ENCODE measurements at regions not wholly inside any gene's neighbourhood (a gene's known extent, or its start where the extent isn't known, plus 50 kb on each side); places are given as distances from the start of the nearest gene placed in this dataset.
A peak's percentile ranks its signal among the peaks of the same experiment; 100 is the strongest.

- Histone ChIP-seq H3K4me1 (ENCODE audit: insufficient read depth, low read length) (no peaks in the 10 kb centered on the region), H3K4me3 (ENCODE audit: low read length) (no peak overlapping the region), H3K36me3 (ENCODE audit: insufficient read depth, low read length) (no peaks in the 10 kb centered on the region), H3K27me3 (ENCODE audit: insufficient read depth, low read length, poor library complexity, severe bottlenecking) (no peaks in the 10 kb centered on the region), H3K9me3 (ENCODE audit: low read length) (no peaks in the 10 kb centered on the region), H3K27ac (ENCODE audit: low read depth, low read length) (no peak overlapping the region)
- H3K4me1 Mint-ChIP-seq: no peaks in the 10 kb centered on the region
- CTCF ChIA-PET: no interaction called here
- DNase-seq: no peak
- POLR2A ChIA-PET: no interaction called here
- H3K4me3 Mint-ChIP-seq: no peak overlapping the region
- no peak overlapping the region for H3K27ac Mint-ChIP-seq
- no peaks in the 10 kb centered on the region for H3K27me3 Mint-ChIP-seq
- no peaks in the 10 kb centered on the region for H3K36me3 Mint-ChIP-seq
- H3K9me3 Mint-ChIP-seq: peaks cover 0 to 8% (median 2%) of the 10 kb centered on the region in 5 donors
Observed at GRCh38 chr9:16322849-16323248, 547.6 kb downstream of the BNC2 start.

GRCh38 chr9:16325966-16326365 is 544.5 kb downstream of the BNC2 start:
- ChIA-PET POLR2A (no interaction called here), CTCF (no interaction called here)
- H3K4me3 Mint-ChIP-seq: no peak overlapping the region
- H3K9me3 Mint-ChIP-seq: peaks cover 0 to 7% (median 3%) of the 10 kb centered on the region in 5 donors
- no peaks in the 10 kb centered on the region for H3K27me3 Mint-ChIP-seq
- H3K4me1 Mint-ChIP-seq: no peaks in the 10 kb centered on the region
- no peak for DNase-seq
- Histone ChIP-seq H3K27me3 (ENCODE audit: insufficient read depth, low read length, poor library complexity, severe bottlenecking) (no peaks in the 10 kb centered on the region), H3K27ac (ENCODE audit: low read depth, low read length) (no peak overlapping the region), H3K4me1 (ENCODE audit: insufficient read depth, low read length) (no peaks in the 10 kb centered on the region), H3K36me3 (ENCODE audit: insufficient read depth, low read length) (no peaks in the 10 kb centered on the region), H3K4me3 (ENCODE audit: low read length) (no peak overlapping the region), H3K9me3 (ENCODE audit: low read length) (no peaks in the 10 kb centered on the region)
- no peaks in the 10 kb centered on the region for H3K36me3 Mint-ChIP-seq
- H3K27ac Mint-ChIP-seq: no peak overlapping the region

GRCh38 chr9:16328349-16328748 is 542.1 kb downstream of the BNC2 start:
- ChIA-PET POLR2A (no interaction called here), CTCF (no interaction called here)
- no peak for DNase-seq
- no peaks in the 10 kb centered on the region for H3K4me1 Mint-ChIP-seq
- Histone ChIP-seq H3K36me3 (ENCODE audit: insufficient read depth, low read length) (no peaks in the 10 kb centered on the region), H3K4me3 (ENCODE audit: low read length) (no peak overlapping the region), H3K4me1 (ENCODE audit: insufficient read depth, low read length) (no peaks in the 10 kb centered on the region), H3K27me3 (ENCODE audit: insufficient read depth, low read length, poor library complexity, severe bottlenecking) (no peaks in the 10 kb centered on the region), H3K27ac (ENCODE audit: low read depth, low read length) (no peak overlapping the region), H3K9me3 (ENCODE audit: low read length) (no peaks in the 10 kb centered on the region)
- H3K27me3 Mint-ChIP-seq: no peaks in the 10 kb centered on the region
- no peak overlapping the region for H3K27ac Mint-ChIP-seq
- H3K36me3 Mint-ChIP-seq: no peaks in the 10 kb centered on the region
- no peak overlapping the region for H3K4me3 Mint-ChIP-seq
- H3K9me3 Mint-ChIP-seq: peaks cover 0 to 12% (median 3%) of the 10 kb centered on the region in 5 donors

- POLR2A ChIA-PET: no interaction called here
- no peaks in the 10 kb centered on the region for H3K27me3 ChIP-seq (ENCODE audit: insufficient read depth, low read length, poor library complexity, severe bottlenecking)
- no peaks in the 10 kb centered on the region for H3K36me3 Mint-ChIP-seq
- H3K9me3 ChIP-seq (ENCODE audit: low read length): no peaks in the 10 kb centered on the region
- no peaks in the 10 kb centered on the region for H3K36me3 ChIP-seq (ENCODE audit: insufficient read depth, low read length)
- peaks cover 0 to 15% (median 3%) of the 10 kb centered on the region in 5 donors for H3K9me3 Mint-ChIP-seq
- H3K4me1 Mint-ChIP-seq: no peaks in the 10 kb centered on the region
- no peak for DNase-seq
- CTCF ChIA-PET: no interaction called here
- no peak overlapping the region for H3K4me3 Mint-ChIP-seq
- H3K27ac Mint-ChIP-seq: no peak overlapping the region
- H3K4me1 ChIP-seq (ENCODE audit: insufficient read depth, low read length): no peaks in the 10 kb centered on the region
- peaks cover 0 to 2% of the 10 kb centered on the region in 2 donors for H3K27me3 Mint-ChIP-seq
- H3K4me3 ChIP-seq (ENCODE audit: low read length): no peak overlapping the region
- H3K27ac ChIP-seq (ENCODE audit: low read depth, low read length): no peak overlapping the region
Observed at GRCh38 chr9:16329671-16330113, 540.8 kb downstream of the BNC2 start.

GRCh38 chr9:16331031-16331430 is 539.4 kb downstream of the BNC2 start:
- H3K36me3 ChIP-seq (ENCODE audit: insufficient read depth, low read length): no peaks in the 10 kb centered on the region
- H3K4me1 ChIP-seq (ENCODE audit: insufficient read depth, low read length): no peaks in the 10 kb centered on the region
- CTCF ChIA-PET: no interaction called here
- Mint-ChIP-seq H3K36me3 (no peaks in the 10 kb centered on the region), H3K4me1 (no peaks in the 10 kb centered on the region), H3K9me3 (peaks cover 0 to 17% (median 3%) of the 10 kb centered on the region in 5 donors), H3K4me3 (no peak overlapping the region), H3K27me3 (peaks cover 0 to 2% of the 10 kb centered on the region in 2 donors), H3K27ac (no peak overlapping the region)
- H3K9me3 ChIP-seq (ENCODE audit: low read length): no peaks in the 10 kb centered on the region
- no peak overlapping the region for H3K4me3 ChIP-seq (ENCODE audit: low read length)
- DNase-seq: no peak
- no peak overlapping the region for H3K27ac ChIP-seq (ENCODE audit: low read depth, low read length)
- POLR2A ChIA-PET: no interaction called here
- H3K27me3 ChIP-seq (ENCODE audit: insufficient read depth, low read length, poor library complexity, severe bottlenecking): no peaks in the 10 kb centered on the region

GRCh38 chr9:16331527-16331926 is 538.9 kb downstream of the BNC2 start:
- Mint-ChIP-seq H3K4me1 (no peaks in the 10 kb centered on the region), H3K9me3 (peaks cover 0 to 17% (median 6%) of the 10 kb centered on the region in 5 donors), H3K27me3 (peaks cover 0 to 2% of the 10 kb centered on the region in 2 donors), H3K27ac (peak overlapping the region in 1 of 8 donors; percentile 47), H3K36me3 (no peaks in the 10 kb centered on the region), H3K4me3 (no peak overlapping the region)
- Histone ChIP-seq H3K9me3 (ENCODE audit: low read length) (no peaks in the 10 kb centered on the region), H3K27me3 (ENCODE audit: insufficient read depth, low read length, poor library complexity, severe bottlenecking) (no peaks in the 10 kb centered on the region), H3K4me3 (ENCODE audit: low read length) (no peak overlapping the region), H3K4me1 (ENCODE audit: insufficient read depth, low read length) (no peaks in the 10 kb centered on the region), H3K36me3 (ENCODE audit: insufficient read depth, low read length) (no peaks in the 10 kb centered on the region), H3K27ac (ENCODE audit: low read depth, low read length) (no peak overlapping the region)
- CTCF ChIA-PET: no interaction called here
- no peak for DNase-seq
- POLR2A ChIA-PET: no interaction called here

GRCh38 chr9:16333691-16334090 is 536.8 kb downstream of the BNC2 start:
- ChIA-PET POLR2A (no interaction called here), CTCF (no interaction called here)
- Histone ChIP-seq H3K27ac (ENCODE audit: low read depth, low read length) (no peak overlapping the region), H3K36me3 (ENCODE audit: insufficient read depth, low read length) (no peaks in the 10 kb centered on the region), H3K4me1 (ENCODE audit: insufficient read depth, low read length) (no peaks in the 10 kb centered on the region), H3K9me3 (ENCODE audit: low read length) (no peaks in the 10 kb centered on the region), H3K27me3 (ENCODE audit: insufficient read depth, low read length, poor library complexity, severe bottlenecking) (no peaks in the 10 kb centered on the region), H3K4me3 (ENCODE audit: low read length) (no peak overlapping the region)
- no peak overlapping the region for H3K4me3 Mint-ChIP-seq
- H3K36me3 Mint-ChIP-seq: no peaks in the 10 kb centered on the region
- no peak for DNase-seq
- no peaks in the 10 kb centered on the region for H3K4me1 Mint-ChIP-seq
- peaks cover 0 to 2% of the 10 kb centered on the region in 2 donors for H3K27me3 Mint-ChIP-seq
- no peak overlapping the region for H3K27ac Mint-ChIP-seq
- H3K9me3 Mint-ChIP-seq: peaks cover 0 to 14% (median 5%) of the 10 kb centered on the region in 5 donors

- Histone ChIP-seq H3K27ac (ENCODE audit: low read depth, low read length) (no peak overlapping the region), H3K4me3 (ENCODE audit: low read length) (no peak overlapping the region), H3K36me3 (ENCODE audit: insufficient read depth, low read length) (no peaks in the 10 kb centered on the region), H3K9me3 (ENCODE audit: low read length) (no peaks in the 10 kb centered on the region), H3K27me3 (ENCODE audit: insufficient read depth, low read length, poor library complexity, severe bottlenecking) (no peaks in the 10 kb centered on the region), H3K4me1 (ENCODE audit: insufficient read depth, low read length) (no peaks in the 10 kb centered on the region)
- Mint-ChIP-seq H3K36me3 (no peaks in the 10 kb centered on the region), H3K4me1 (no peaks in the 10 kb centered on the region), H3K9me3 (peaks cover 0 to 17% (median 8%) of the 10 kb centered on the region in 5 donors), H3K4me3 (no peak overlapping the region), H3K27me3 (peaks cover 0 to 2% of the 10 kb centered on the region in 2 donors), H3K27ac (no peak overlapping the region)
- CTCF ChIA-PET: no interaction called here
- POLR2A ChIA-PET: no interaction called here
- DNase-seq: no peak
Observed at GRCh38 chr9:16335788-16336580, 534.5 kb downstream of the BNC2 start.

Measured in CD8-positive, alpha-beta memory T cell (primary cell).